Kidney capillary endothelial cell (primary cell): ENCODE measurements at regions not wholly inside any gene's neighbourhood (a gene's known extent, or its start where the extent isn't known, plus 50 kb on each side); places are given as distances from the start of the nearest gene placed in this dataset.
"Not testable (repeated sequence)": the region's sequence is repeated elsewhere in the genome, so short reads cannot be mapped to it uniquely, and the experiment has no call there.

Experiments used
- DNase-seq: peaks from one replicate; pipeline ENCODE4 v3.0.0-alpha.2; 2018; ENCODE audit warnings: low spot score

- DNase-seq: no peak
These were observed 814.8 kb downstream of the BRD1 start for GRCh38 chr22:49012712-49013395.

- no peak for DNase-seq
These were observed 815.7 kb downstream of the BRD1 start for GRCh38 chr22:49011769-49012648.

GRCh38 chr22:49011379-49011768 is 816.3 kb downstream of the BRD1 start:
- no peak for DNase-seq

- no peak for DNase-seq
These were observed 816.8 kb downstream of the BRD1 start for GRCh38 chr22:49010901-49011300.

GRCh38 chr22:49010070-49010863 is 817.4 kb downstream of the BRD1 start:
- DNase-seq: no peak

GRCh38 chr22:49009359-49010063 is 818.2 kb downstream of the BRD1 start:
- DNase-seq: no peak

- no peak for DNase-seq
These were observed 818.9 kb downstream of the BRD1 start for GRCh38 chr22:49008682-49009235.

- DNase-seq: no peak
These were observed 820.5 kb downstream of the BRD1 start for GRCh38 chr22:49007013-49007653.

GRCh38 chr22:49006207-49007012 is 821.3 kb downstream of the BRD1 start:
- no peak for DNase-seq

- no peak for DNase-seq
These were observed 822.1 kb downstream of the BRD1 start for GRCh38 chr22:49005557-49005956.

- no peak for DNase-seq
These were observed 822.9 kb downstream of the BRD1 start for GRCh38 chr22:49004484-49005399.

- DNase-seq: not testable (repeated sequence)
These were observed 830.1 kb downstream of the BRD1 start for GRCh38 chr22:48997605-48998004.

GRCh38 chr22:48993655-48994054 is 834.0 kb downstream of the BRD1 start:
- DNase-seq: no peak

- no peak for DNase-seq
These were observed 843.0 kb downstream of the BRD1 start for GRCh38 chr22:48984639-48985038.

GRCh38 chr22:48982321-48982905 is 845.3 kb downstream of the BRD1 start:
- DNase-seq: no peak

- no peak for DNase-seq
These were observed 846.2 kb downstream of the BRD1 start for GRCh38 chr22:48981371-48982061.

GRCh38 chr22:48980918-48981317 is 846.8 kb downstream of the BRD1 start:
- no peak for DNase-seq

- no peak for DNase-seq
These were observed 847.3 kb downstream of the BRD1 start for GRCh38 chr22:48980409-48980808.
